ENCODE measurements at regions not wholly inside any gene's neighbourhood (a gene's known extent, or its start where the extent isn't known, plus 50 kb on each side); places are given as distances from the start of the nearest gene placed in this dataset.

- Histone ChIP-seq H3K9me2 (replicated peaks; ENCODE audit: control insufficient read depth, low read length) (no peaks in the 10 kb centered on the region; the same call in 1 of the 2 replicates), H3K4me1 (ENCODE audit: control insufficient read depth, low read length) (no peaks in the 10 kb centered on the region), H3K4me3 (ENCODE audit: low read length) (no peak overlapping the region), H3K4me2 (ENCODE audit: low read length) (no peak overlapping the region), H3K9me3 (ENCODE audit: control insufficient read depth, insufficient read depth, low read length) (peaks cover 8% of the 10 kb centered on the region; the same call in 1 of the 2 replicates), H3K36me3 (ENCODE audit: control insufficient read depth, low read length) (no peaks in the 10 kb centered on the region), H3K79me2 (ENCODE audit: control insufficient read depth, low read length) (no peaks in the 10 kb centered on the region), H3K27ac (ENCODE audit: low read depth, low read length) (no peak overlapping the region), H3K27me3 (ENCODE audit: control insufficient read depth, low read length) (no peaks in the 10 kb centered on the region), H3F3A (ENCODE audit: control insufficient read depth, insufficient read depth) (no peaks in the 10 kb centered on the region), H4K20me1 (ENCODE audit: control insufficient read depth, insufficient read depth, low read depth, low read length) (no peaks in the 10 kb centered on the region)
- no peak for TF ChIP-seq CTCF (IDR thresholded peaks at IDR 0.05; ENCODE audit: low read depth, low read length, poor library complexity, severe bottlenecking)
- TF ChIP-seq EZH2phosphoT487 (IDR thresholded peaks at IDR 0.05; ENCODE audit: borderline replicate concordance, low read length): no peak
These were observed 1392.3 kb upstream of the CDH9 start for GRCh38 chr5:28430565-28431178.

DNA sequence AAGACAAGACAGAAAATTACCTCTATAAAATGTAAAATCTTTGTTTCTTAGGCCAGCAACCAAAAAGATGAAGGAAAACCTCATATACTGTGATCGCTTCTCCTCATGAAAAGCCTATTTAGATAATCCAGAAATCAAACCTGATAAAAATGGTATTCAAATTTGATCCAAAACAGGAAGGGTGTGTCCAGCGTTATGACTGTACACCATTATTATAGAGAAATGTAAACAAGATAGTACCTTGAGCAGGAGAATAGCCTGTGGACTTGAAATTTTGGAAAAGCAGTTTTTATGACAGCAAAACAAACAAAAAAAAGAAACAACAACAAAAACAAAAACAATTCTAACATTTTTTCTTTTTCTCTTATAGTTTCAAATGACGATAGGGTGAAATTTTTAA, 1382.8 kb upstream of the CDH9 start:
- Histone ChIP-seq H3K27ac (ENCODE audit: low read depth, low read length) (no peak overlapping the region), H3F3A (ENCODE audit: control insufficient read depth, insufficient read depth) (no peaks in the 10 kb centered on the region), H3K79me2 (ENCODE audit: control insufficient read depth, low read length) (no peaks in the 10 kb centered on the region), H3K36me3 (ENCODE audit: control insufficient read depth, low read length) (no peaks in the 10 kb centered on the region), H3K9me2 (replicated peaks; ENCODE audit: control insufficient read depth, low read length) (no peaks in the 10 kb centered on the region), H3K9me3 (ENCODE audit: control insufficient read depth, insufficient read depth, low read length) (peaks cover under 1% of the 10 kb centered on the region; the same call in 1 of the 2 replicates), H4K20me1 (ENCODE audit: control insufficient read depth, insufficient read depth, low read depth, low read length) (no peaks in the 10 kb centered on the region), H3K4me1 (ENCODE audit: control insufficient read depth, low read length) (no peaks in the 10 kb centered on the region), H3K4me3 (ENCODE audit: low read length) (no peak overlapping the region), H3K27me3 (ENCODE audit: control insufficient read depth, low read length) (no peaks in the 10 kb centered on the region), H3K4me2 (ENCODE audit: low read length) (no peak overlapping the region)
- TF ChIP-seq EZH2phosphoT487 (IDR thresholded peaks at IDR 0.05; ENCODE audit: borderline replicate concordance, low read length) (no peak), CTCF (IDR thresholded peaks at IDR 0.05; ENCODE audit: low read depth, low read length, poor library complexity, severe bottlenecking) (no peak)

DNA sequence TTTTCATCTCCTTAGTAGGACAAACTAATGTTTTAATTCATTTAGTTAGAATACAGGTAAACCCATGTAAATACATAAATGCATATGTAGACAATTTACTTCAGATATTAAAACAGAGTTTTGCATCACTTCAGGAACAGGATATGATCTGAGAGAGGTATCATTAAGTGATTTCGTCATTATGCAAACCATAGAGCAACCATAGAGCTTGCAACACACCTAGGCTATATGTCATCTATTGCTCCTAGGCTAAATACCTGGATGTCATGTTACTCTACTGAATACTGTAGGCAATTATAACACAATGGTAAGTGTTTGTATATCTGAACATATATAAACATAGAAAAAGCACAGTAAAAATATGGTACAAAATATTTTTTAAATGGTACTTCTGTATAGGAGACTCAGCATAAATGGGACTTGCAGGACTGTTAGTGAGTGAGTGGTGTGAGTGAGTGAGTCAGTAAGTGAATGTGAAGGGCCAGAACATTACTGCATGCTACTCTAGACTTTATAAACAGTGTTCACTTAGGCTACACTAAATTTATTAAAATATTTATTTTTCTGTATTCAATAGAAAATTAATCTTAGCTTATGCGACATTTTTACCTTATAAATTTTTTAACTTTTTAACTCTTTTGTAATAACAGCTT, 1377.5 kb upstream of the CDH9 start:
- no peaks in the 10 kb centered on the region for H3K9me3 ChIP-seq (ENCODE audit: control insufficient read depth, insufficient read depth, low read length)
- H3K27ac ChIP-seq (ENCODE audit: low read depth, low read length): no peak overlapping the region
- H3K27me3 ChIP-seq (ENCODE audit: control insufficient read depth, low read length): no peaks in the 10 kb centered on the region
- no peaks in the 10 kb centered on the region for H4K20me1 ChIP-seq (ENCODE audit: control insufficient read depth, insufficient read depth, low read depth, low read length)
- TF ChIP-seq CTCF (IDR thresholded peaks at IDR 0.05; ENCODE audit: low read depth, low read length, poor library complexity, severe bottlenecking): no peak
- no peak for TF ChIP-seq EZH2phosphoT487 (IDR thresholded peaks at IDR 0.05; ENCODE audit: borderline replicate concordance, low read length)
- no peaks in the 10 kb centered on the region for H3K79me2 ChIP-seq (ENCODE audit: control insufficient read depth, low read length)
- no peaks in the 10 kb centered on the region for H3K9me2 ChIP-seq (replicated peaks; ENCODE audit: control insufficient read depth, low read length)
- no peaks in the 10 kb centered on the region for H3F3A ChIP-seq (ENCODE audit: control insufficient read depth, insufficient read depth)
- no peak overlapping the region for H3K4me3 ChIP-seq (ENCODE audit: low read length)
- H3K36me3 ChIP-seq (ENCODE audit: control insufficient read depth, low read length): no peaks in the 10 kb centered on the region
- no peak overlapping the region for H3K4me2 ChIP-seq (ENCODE audit: low read length)
- no peaks in the 10 kb centered on the region for H3K4me1 ChIP-seq (ENCODE audit: control insufficient read depth, low read length)
